GM19193 (cell line): ENCODE measurements at regions not wholly inside any gene's neighbourhood (a gene's known extent, or its start where the extent isn't known, plus 50 kb on each side); places are given as distances from the start of the nearest gene placed in this dataset.

Experiments
- POLR2A ChIP-seq: IDR thresholded peaks from 4 replicates; pipeline ENCODE4 v1.6.1; 2011; ENCODE audit not compliant: insufficient read depth, insufficient read length; ENCODE audit errors: extremely low read depth

GRCh38 chr21:25412100-25412499 is 195.2 kb downstream of the MRPL39 start:
- TF ChIP-seq POLR2A = no peak

GRCh38 chr21:25409978-25410377 is 197.3 kb downstream of the MRPL39 start:
- no peak for TF ChIP-seq POLR2A

GRCh38 chr21:25408666-25409065 is 198.6 kb downstream of the MRPL39 start:
- TF ChIP-seq POLR2A = no peak

- TF ChIP-seq POLR2A = no peak
Observed at GRCh38 chr21:25406887-25407579, 200.2 kb downstream of the MRPL39 start.

- TF ChIP-seq POLR2A = no peak
Observed at GRCh38 chr21:25405984-25406383, 201.3 kb downstream of the MRPL39 start.

GRCh38 chr21:25402134-25402961 is 204.9 kb downstream of the MRPL39 start:
- no peak for TF ChIP-seq POLR2A

GRCh38 chr21:25400427-25400826 is 206.9 kb downstream of the MRPL39 start:
- TF ChIP-seq POLR2A = no peak

GRCh38 chr21:25398630-25399029 is 208.7 kb downstream of the MRPL39 start:
- no peak for TF ChIP-seq POLR2A

GRCh38 chr21:25396135-25396711 is 211.1 kb downstream of the MRPL39 start:
- TF ChIP-seq POLR2A = no peak

GRCh38 chr21:25391777-25392176 is 215.5 kb downstream of the MRPL39 start:
- no peak for TF ChIP-seq POLR2A

GRCh38 chr21:25390701-25391100 is 216.6 kb downstream of the MRPL39 start:
- no peak for TF ChIP-seq POLR2A

- TF ChIP-seq POLR2A = no peak
Observed at GRCh38 chr21:25387665-25388064, 219.6 kb downstream of the MRPL39 start.

- TF ChIP-seq POLR2A = no peak
Observed at GRCh38 chr21:25385911-25386474, 221.3 kb downstream of the MRPL39 start.

GRCh38 chr21:25385341-25385740 is 221.9 kb downstream of the MRPL39 start:
- no peak for TF ChIP-seq POLR2A

- no peak for TF ChIP-seq POLR2A
Observed at GRCh38 chr21:25384782-25385181, 222.5 kb downstream of the MRPL39 start.
